K562 (cell line): ENCODE measurements at regions not wholly inside any gene's neighbourhood (a gene's known extent, or its start where the extent isn't known, plus 50 kb on each side); places are given as distances from the start of the nearest gene placed in this dataset.

ENCODE experiments used
- ATAC-seq: fragments of 200-7000 bp; cut with Tn5 transposase; 3 replicates; pipeline ENCODE4 v1.9.1; 2020; ENCODE audit warnings: moderate library complexity
- BruUV-seq: library from RNA; stranded (reverse); fragments of 400-500 nt; replicated peaks from 2 replicates; lab custom pipeline; 2021; lab: Mats Ljungman, UMichigan
- CTCF ChIA-PET: fragments of 300-600 bp; formaldehyde crosslinking; extraction: SDS; loops from one replicate; lab custom pipeline; 2021; ENCODE audit warnings: low intra/inter-chr PET ratio; lab: Yijun Ruan, JAX
- POLR2A ChIA-PET: fragments of 300-600, 350-650 bp; sonication (Branson Sonifier 250); formaldehyde crosslinking; extraction: SDS; loops from one replicate; lab custom pipeline; 2021; ENCODE audit warnings: antibody characterized with exemption, inconsistent platforms; lab: Yijun Ruan, JAX
- DNase-seq, 4 experiments: peaks; one replicate each; pipeline versions ENCODE4 v3.0.0 to v3.0.0-alpha.2; 2011 to 2018; ENCODE audit warnings: low spot score in 3 of 4, mixed read lengths in 3 of 4; ENCODE audit errors: extremely low read depth in 1 of 4
- FAIRE-seq: peaks from 2 replicates; lab custom pipeline; 2011; peaks lifted over from hg19 to GRCh38; lab: Jason Lieb, UNC
- H2AFZ ChIP-seq: 2 replicates; pipeline ENCODE4 v1.6.0; 2011; ENCODE audit warnings: low read depth, low read length, control low read depth, inconsistent platforms
- H3K27ac ChIP-seq: fragments of 200-600 bp; 3 replicates; pipeline ENCODE4 v1.8.0; 2011; ENCODE audit warnings: low read depth, mild to moderate bottlenecking, control low read depth, inconsistent platforms, low read length, moderate library complexity, mixed read lengths; ENCODE audit errors: extremely low read depth
- H3K27me3 ChIP-seq, 2 experiments: fragments of 300-600 bp in 1 of 2; 2 replicates in 1 of 2; 3 replicates in 1 of 2; pipeline versions ENCODE4 v1.6.0 to v1.8.0; 2011; ENCODE audit warnings: inconsistent platforms in 2 of 2, low read length in 2 of 2, mild to moderate bottlenecking in 1 of 2, mixed read lengths in 1 of 2, moderate library complexity in 1 of 2; ENCODE audit not compliant: control insufficient read depth in 2 of 2, insufficient read depth in 2 of 2
- H3K36me3 ChIP-seq: fragments of 300-600 bp; 3 replicates; pipeline ENCODE4 v1.8.0; 2011; ENCODE audit warnings: mild to moderate bottlenecking, low read length, inconsistent platforms; ENCODE audit not compliant: control insufficient read depth, insufficient read depth
- H3K4me1 ChIP-seq, 2 experiments: fragments of 200-600 bp in 1 of 2; replicated peaks in 1 of 2; 2 replicates in 1 of 2; 3 replicates in 1 of 2; pipeline versions ENCODE4 v1.5.1 to v1.8.0; 2011; ENCODE audit warnings: inconsistent platforms in 2 of 2, low read length in 2 of 2, mild to moderate bottlenecking in 1 of 2, mixed read lengths in 1 of 2, moderate library complexity in 1 of 2; ENCODE audit not compliant: control insufficient read depth in 2 of 2, insufficient read depth in 2 of 2
- H3K4me2 ChIP-seq: 2 replicates; pipeline ENCODE4 v1.6.1; 2011; ENCODE audit warnings: low read length, control low read depth, inconsistent platforms, mixed read lengths; ENCODE audit not compliant: insufficient read depth
- H3K4me3 ChIP-seq: fragments of 200-600 bp; sonication (generic), shearing (Covaris generic); 2 replicates; pipeline ENCODE4 v1.5.1; 2016; ENCODE audit warnings: control low read depth, inconsistent platforms
- H3K79me2 ChIP-seq: fragments of 200-600 bp; 3 replicates; pipeline ENCODE4 v1.8.0; 2011; ENCODE audit warnings: low read length, inconsistent platforms; ENCODE audit not compliant: control insufficient read depth, insufficient read depth
- H3K9ac ChIP-seq, 2 experiments: 2 replicates each; pipeline versions ENCODE4 v1.6.0 to v1.6.1; 2011; ENCODE audit warnings: low read depth in 2 of 2, low read length in 2 of 2, control low read depth in 1 of 2, inconsistent platforms in 1 of 2, mild to moderate bottlenecking in 1 of 2, mixed read lengths in 1 of 2; ENCODE audit not compliant: insufficient read depth in 1 of 2
- H3K9me1 ChIP-seq: one replicate; pipeline ENCODE4 v1.6.0; 2011; ENCODE audit warnings: inconsistent platforms, mild to moderate bottlenecking, low read length, moderate library complexity; ENCODE audit not compliant: control insufficient read depth, insufficient read depth
- H3K9me3 ChIP-seq: replicated peaks from 2 replicates; pipeline ENCODE4 v1.5.1; 2011; ENCODE audit warnings: low read depth, low read length, inconsistent platforms; ENCODE audit not compliant: control insufficient read depth, insufficient read depth
- H4K20me1 ChIP-seq: replicated peaks from 2 replicates; pipeline ENCODE4 v1.6.1; 2011; ENCODE audit warnings: low read length, inconsistent platforms, mixed read lengths; ENCODE audit not compliant: control insufficient read depth, insufficient read depth
- BRD4 ChIP-seq: fragments of 200-600 bp; sonication (generic); IDR thresholded peaks from 2 replicates; pipeline ENCODE4 v1.6.1; 2017; ENCODE audit warnings: inconsistent platforms
- CHCHD3 ChIP-seq: fragments of 250-450 bp; sonication (Bioruptor Pico); IDR thresholded peaks from 2 replicates; pipeline ENCODE4 v2.1.2; 2022; ENCODE audit warnings: mild to moderate bottlenecking
- FOXA3 ChIP-seq, 2 experiments: fragments of 450-650 bp in 1 of 2; sonication (generic) in 1 of 2; formaldehyde crosslinking; IDR thresholded peaks in 1 of 2; conservative IDR thresholded peaks in 1 of 2; 2 replicates each; pipeline versions ENCODE4 v1.4.0 to v1.8.0; 2020 to 2022; ENCODE audit warnings: mild to moderate bottlenecking in 2 of 2, missing genetic modification reagents in 1 of 2
- FOXM1 ChIP-seq, 2 experiments: fragments of 450-650 bp in 1 of 2; sonication (generic) in 1 of 2; formaldehyde crosslinking in 1 of 2; IDR thresholded peaks; 2 replicates each; pipeline versions ENCODE4 v1.6.1 to v1.9.0; 2017 to 2022; ENCODE audit warnings: low read depth in 2 of 2, mild to moderate bottlenecking in 2 of 2, missing genetic modification reagents in 1 of 2, moderate library complexity in 1 of 2
- HOXB6 ChIP-seq: fragments of 250-450 bp; sonication (Bioruptor Pico); IDR thresholded peaks from 2 replicates; pipeline ENCODE4 v1.5.1; 2022; ENCODE audit warnings: mild to moderate bottlenecking, borderline replicate concordance
- KDM1A ChIP-seq, 2 experiments: fragments of 450-650 bp; IDR thresholded peaks; 2 replicates each; pipeline ENCODE4 v1.6.1; 2016; ENCODE audit warnings: mild to moderate bottlenecking in 2 of 2
- KDM5B ChIP-seq: fragments of 200-600 bp; sonication (generic); IDR thresholded peaks from 2 replicates; pipeline ENCODE4 v1.6.1; 2012; ENCODE audit warnings: low read depth, mild to moderate bottlenecking, moderate library complexity, low read length, control low read depth, inconsistent platforms; ENCODE audit not compliant: insufficient replicate concordance
- MYC ChIP-seq, 2 experiments: fragments of 250-450 bp in 1 of 2; sonication (Bioruptor Pico) in 1 of 2; IDR thresholded peaks; 2 replicates each; pipeline versions ENCODE4 v1.5.1 to v1.6.1; 2012 to 2021; ENCODE audit warnings: low read depth in 2 of 2, borderline replicate concordance in 1 of 2, improper control_type of control experiment in 1 of 2, low read length in 1 of 2, mild to moderate bottlenecking in 1 of 2, moderate library complexity in 1 of 2
- PML ChIP-seq: IDR thresholded peaks from 2 replicates; pipeline ENCODE4 v1.6.1; 2012; ENCODE audit warnings: low read length, inconsistent platforms
- TBP ChIP-seq: optimal IDR thresholded peaks from 2 replicates; pipeline ENCODE3; 2011; ENCODE audit warnings: low read depth, low read length, improper control_type of control experiment
- ZNF143 ChIP-seq: sonication (generic); formaldehyde crosslinking; IDR thresholded peaks from 2 replicates; pipeline ENCODE4 v1.9.0; 2022; ENCODE audit warnings: mild to moderate bottlenecking, missing genetic modification reagents
- ZNF699 ChIP-seq: fragments of 250-450 bp; sonication (Bioruptor Pico); IDR thresholded peaks from 2 replicates; pipeline ENCODE4 v1.8.0; 2021; ENCODE audit warnings: mild to moderate bottlenecking, moderate library complexity; ENCODE audit not compliant: insufficient replicate concordance
- ZSCAN32 ChIP-seq: fragments of 450-650 bp; formaldehyde crosslinking; IDR thresholded peaks from 2 replicates; pipeline ENCODE4 v1.4.0; 2020; ENCODE audit warnings: mild to moderate bottlenecking, moderate library complexity
- WGBS: fragments of 100-300 bp; shearing (Covaris generic); methylation state at CpG from one replicate; pipeline ENCODE4 v1.1.6; 2016; ENCODE audit warnings: low coverage, mixed read lengths; ENCODE audit not compliant: insufficient coverage; ENCODE audit errors: missing lambda C conversion rate; 5-methylcytosine and 5-hydroxymethylcytosine counted together
- in situ Hi-C: fragments of 300-500 bp; cut with MboI; formaldehyde crosslinking; loops from 4 replicates; pipeline ENCODE4 v1.15.0; 2018; ENCODE audit warnings: inconsistent platforms, mixed read lengths
- intact Hi-C: fragments of 100-400 bp; cut with micrococcal nuclease; formaldehyde crosslinking; loops from 2 replicates; pipeline ENCODE4 v1.14.2; 2022
- TF ChIP-seq, protein P1 (sequence below): sonication (generic); formaldehyde crosslinking; IDR thresholded peaks from 2 replicates; pipeline ENCODE4 v1.8.1; 2023; ENCODE audit warnings: missing genetic modification reagents, mild to moderate bottlenecking, borderline replicate concordance
- TF ChIP-seq, protein P2 (sequence below): sonication (generic); formaldehyde crosslinking; IDR thresholded peaks from 2 replicates; pipeline ENCODE4 v1.8.0; 2023; ENCODE audit warnings: mild to moderate bottlenecking, missing genetic modification reagents
- TF ChIP-seq, protein P3 (sequence below): fragments of 250-450 bp; sonication (Bioruptor Pico); IDR thresholded peaks from 2 replicates; pipeline ENCODE4 v1.9.0; 2021; ENCODE audit warnings: mild to moderate bottlenecking

DNA sequence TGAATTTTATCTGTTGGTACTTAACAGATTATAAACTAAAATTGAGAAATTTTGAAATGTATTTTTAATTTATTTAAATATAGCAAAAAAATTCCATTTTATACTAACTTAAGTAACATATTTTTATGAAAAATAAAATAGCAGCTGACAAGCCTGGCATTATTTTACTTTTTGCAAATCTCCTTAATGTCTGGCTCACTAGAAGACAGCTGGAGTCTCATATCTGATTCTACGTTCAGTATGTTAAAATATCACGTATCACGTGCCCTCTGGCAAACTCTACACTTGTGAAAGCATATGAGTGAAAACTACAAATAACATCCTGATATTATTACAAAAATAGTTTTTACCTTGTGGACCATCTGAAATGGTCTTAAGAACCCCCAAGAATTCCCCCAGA lies 513.2 kb upstream of the NBEA start (continued):
- TF ChIP-seq, protein P1, sequence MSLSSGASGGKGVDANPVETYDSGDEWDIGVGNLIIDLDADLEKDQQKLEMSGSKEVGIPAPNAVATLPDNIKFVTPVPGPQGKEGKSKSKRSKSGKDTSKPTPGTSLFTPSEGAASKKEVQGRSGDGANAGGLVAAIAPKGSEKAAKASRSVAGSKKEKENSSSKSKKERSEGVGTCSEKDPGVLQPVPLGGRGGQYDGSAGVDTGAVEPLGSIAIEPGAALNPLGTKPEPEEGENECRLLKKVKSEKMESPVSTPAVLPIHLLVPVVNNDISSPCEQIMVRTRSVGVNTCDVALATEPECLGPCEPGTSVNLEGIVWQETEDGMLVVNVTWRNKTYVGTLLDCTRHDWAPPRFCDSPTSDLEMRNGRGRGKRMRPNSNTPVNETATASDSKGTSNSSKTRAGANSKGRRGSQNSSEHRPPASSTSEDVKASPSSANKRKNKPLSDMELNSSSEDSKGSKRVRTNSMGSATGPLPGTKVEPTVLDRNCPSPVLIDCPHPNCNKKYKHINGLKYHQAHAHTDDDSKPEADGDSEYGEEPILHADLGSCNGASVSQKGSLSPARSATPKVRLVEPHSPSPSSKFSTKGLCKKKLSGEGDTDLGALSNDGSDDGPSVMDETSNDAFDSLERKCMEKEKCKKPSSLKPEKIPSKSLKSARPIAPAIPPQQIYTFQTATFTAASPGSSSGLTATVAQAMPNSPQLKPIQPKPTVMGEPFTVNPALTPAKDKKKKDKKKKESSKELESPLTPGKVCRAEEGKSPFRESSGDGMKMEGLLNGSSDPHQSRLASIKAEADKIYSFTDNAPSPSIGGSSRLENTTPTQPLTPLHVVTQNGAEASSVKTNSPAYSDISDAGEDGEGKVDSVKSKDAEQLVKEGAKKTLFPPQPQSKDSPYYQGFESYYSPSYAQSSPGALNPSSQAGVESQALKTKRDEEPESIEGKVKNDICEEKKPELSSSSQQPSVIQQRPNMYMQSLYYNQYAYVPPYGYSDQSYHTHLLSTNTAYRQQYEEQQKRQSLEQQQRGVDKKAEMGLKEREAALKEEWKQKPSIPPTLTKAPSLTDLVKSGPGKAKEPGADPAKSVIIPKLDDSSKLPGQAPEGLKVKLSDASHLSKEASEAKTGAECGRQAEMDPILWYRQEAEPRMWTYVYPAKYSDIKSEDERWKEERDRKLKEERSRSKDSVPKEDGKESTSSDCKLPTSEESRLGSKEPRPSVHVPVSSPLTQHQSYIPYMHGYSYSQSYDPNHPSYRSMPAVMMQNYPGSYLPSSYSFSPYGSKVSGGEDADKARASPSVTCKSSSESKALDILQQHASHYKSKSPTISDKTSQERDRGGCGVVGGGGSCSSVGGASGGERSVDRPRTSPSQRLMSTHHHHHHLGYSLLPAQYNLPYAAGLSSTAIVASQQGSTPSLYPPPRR (CRISPR knock-in tag), result no peak
- TF ChIP-seq TBP (no peak), FOXM1 (IDR thresholded peaks at IDR 0.05; ENCODE audit: low read depth) (no peak), FOXM1 (CRISPR knock-in tag; IDR thresholded peaks at IDR 0.05; ENCODE audit: low read depth) (no peak)
- TF ChIP-seq, all 486 proteins: peak for 0

DNA sequence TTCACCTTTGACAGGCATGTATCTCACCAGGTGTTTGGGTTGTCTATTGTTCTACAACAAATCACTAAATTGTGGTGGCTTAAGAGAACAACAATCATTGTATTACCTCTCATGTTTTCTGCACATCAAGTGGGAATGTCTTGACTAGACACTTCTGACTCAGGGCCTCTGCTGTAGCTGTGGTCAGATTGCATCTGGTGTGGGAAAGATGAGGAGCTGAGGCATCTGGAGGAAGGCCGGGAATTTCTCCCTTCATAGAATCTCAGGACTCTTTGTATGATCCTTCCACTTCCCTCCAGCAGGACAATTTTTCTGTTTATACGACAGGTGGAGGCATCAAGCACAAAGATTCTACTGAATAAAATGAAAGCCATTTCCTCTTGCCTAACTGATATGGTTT lies 511.8 kb upstream of the NBEA start:
- no peak overlapping the region for H3K4me2 ChIP-seq
- H3K4me3 ChIP-seq, result no peak overlapping the region
- ATAC-seq (no peak), FAIRE-seq (no peak), DNase-seq (no peak)
- intact Hi-C loops, result no loop called here
- 0% methylated on average over 1 of the region's 2 CpGs for WGBS
- no peaks in the 10 kb centered on the region for H3K9me1 ChIP-seq
- no peaks in the 10 kb centered on the region for H3K9me3 ChIP-seq
- in situ Hi-C loops, result no loop called here
- H3K79me2 ChIP-seq, result no peaks in the 10 kb centered on the region
- TF ChIP-seq, protein P2, sequence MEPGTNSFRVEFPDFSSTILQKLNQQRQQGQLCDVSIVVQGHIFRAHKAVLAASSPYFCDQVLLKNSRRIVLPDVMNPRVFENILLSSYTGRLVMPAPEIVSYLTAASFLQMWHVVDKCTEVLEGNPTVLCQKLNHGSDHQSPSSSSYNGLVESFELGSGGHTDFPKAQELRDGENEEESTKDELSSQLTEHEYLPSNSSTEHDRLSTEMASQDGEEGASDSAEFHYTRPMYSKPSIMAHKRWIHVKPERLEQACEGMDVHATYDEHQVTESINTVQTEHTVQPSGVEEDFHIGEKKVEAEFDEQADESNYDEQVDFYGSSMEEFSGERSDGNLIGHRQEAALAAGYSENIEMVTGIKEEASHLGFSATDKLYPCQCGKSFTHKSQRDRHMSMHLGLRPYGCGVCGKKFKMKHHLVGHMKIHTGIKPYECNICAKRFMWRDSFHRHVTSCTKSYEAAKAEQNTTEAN (CRISPR knock-in tag), result no peak
- TF ChIP-seq HOXB6, result no peak
- TF ChIP-seq ZSCAN32 (CRISPR knock-in tag), result no peak
- no peak for TF ChIP-seq ZNF699
- no peak for TF ChIP-seq MYC (IDR thresholded peaks at IDR 0.05; ENCODE audit: low read depth, low read length)
- TF ChIP-seq MYC (CRISPR knock-in tag; IDR thresholded peaks at IDR 0.05; ENCODE audit: borderline replicate concordance, low read depth), result no peak
- TF ChIP-seq ZNF143 (CRISPR knock-in tag), result no peak
- no peak for TF ChIP-seq FOXA3 (CRISPR knock-in tag; conservative IDR thresholded peaks at IDR 0.05 in 1 of 2, IDR thresholded peaks at IDR 0.05 in 1 of 2)
- TF ChIP-seq KDM5B, result no peak
- TF ChIP-seq, protein P3, sequence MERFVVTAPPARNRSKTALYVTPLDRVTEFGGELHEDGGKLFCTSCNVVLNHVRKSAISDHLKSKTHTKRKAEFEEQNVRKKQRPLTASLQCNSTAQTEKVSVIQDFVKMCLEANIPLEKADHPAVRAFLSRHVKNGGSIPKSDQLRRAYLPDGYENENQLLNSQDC, result no peak
- no peak for TF ChIP-seq KDM1A (IDR thresholded peaks at IDR 0.05)
- TF ChIP-seq PML, result no peak
- TF ChIP-seq BRD4, result no peak
- no peak for TF ChIP-seq CHCHD3
- CTCF ChIA-PET, result no interaction called here
- no peaks in the 10 kb centered on the region for H4K20me1 ChIP-seq
- H3K4me1 ChIP-seq, result no peaks in the 10 kb centered on the region
- no peak overlapping the region for H3K9ac ChIP-seq
- POLR2A ChIA-PET, result no interaction called here
- no peaks in the 10 kb centered on the region for H3K27me3 ChIP-seq
- BruUV-seq, result no TSS peak
- no peak overlapping the region for H2AFZ ChIP-seq
- H3K27ac ChIP-seq, result no peak overlapping the region
- no peaks in the 10 kb centered on the region for H3K36me3 ChIP-seq
